ENCODE measurements at regions not wholly inside any gene's neighbourhood (a gene's known extent, or its start where the extent isn't known, plus 50 kb on each side); places are given as distances from the start of the nearest gene placed in this dataset.

- no peak for DNase-seq
Measured at GRCh38 chr1:59098655-59099054, 198.2 kb upstream of the FGGY start.

- no peak for DNase-seq
Measured at GRCh38 chr1:59100708-59101374, 196.1 kb upstream of the FGGY start.

GRCh38 chr1:59101518-59101917 is 195.4 kb upstream of the FGGY start:
- no peak for DNase-seq

GRCh38 chr1:59103457-59103856 is 193.4 kb upstream of the FGGY start:
- DNase-seq = no peak

GRCh38 chr1:59104191-59104760 is 192.6 kb upstream of the FGGY start:
- no peak for DNase-seq

GRCh38 chr1:59105548-59106507 is 191.1 kb upstream of the FGGY start:
- DNase-seq = no peak

- no peak for DNase-seq
Measured at GRCh38 chr1:59107516-59107915, 189.4 kb upstream of the FGGY start.

- DNase-seq = no peak
Measured at GRCh38 chr1:59107916-59108315, 189.0 kb upstream of the FGGY start.

GRCh38 chr1:59108481-59109317 is 188.2 kb upstream of the FGGY start:
- DNase-seq = no peak

- DNase-seq = no peak
Measured at GRCh38 chr1:59110271-59110670, 186.6 kb upstream of the FGGY start.

GRCh38 chr1:59113876-59114457 is 182.9 kb upstream of the FGGY start:
- no peak for DNase-seq

GRCh38 chr1:59115865-59116264 is 181.0 kb upstream of the FGGY start:
- DNase-seq = no peak

- no peak for DNase-seq
Measured at GRCh38 chr1:59116920-59117542, 179.9 kb upstream of the FGGY start.

GRCh38 chr1:59122527-59122926 is 174.4 kb upstream of the FGGY start:
- DNase-seq = no peak

GRCh38 chr1:59123081-59123681 is 173.7 kb upstream of the FGGY start:
- DNase-seq = no peak

- no peak for DNase-seq
Measured at GRCh38 chr1:59124166-59124565, 172.7 kb upstream of the FGGY start.

GRCh38 chr1:59125154-59125553 is 171.7 kb upstream of the FGGY start:
- peak in 1 of 2 donors; percentile 31 for DNase-seq

- DNase-seq = no peak
Measured at GRCh38 chr1:59125676-59126320, 171.1 kb upstream of the FGGY start.

GRCh38 chr1:59126366-59126765 is 170.5 kb upstream of the FGGY start:
- no peak for DNase-seq

GRCh38 chr1:59128239-59128736 is 168.6 kb upstream of the FGGY start:
- DNase-seq = no peak

- no peak for DNase-seq
Measured at GRCh38 chr1:59128784-59129227, 168.1 kb upstream of the FGGY start.
